Mucosa of gallbladder (tissue), 1 donor: ENCODE measurements at regions not wholly inside any gene's neighbourhood (a gene's known extent, or its start where the extent isn't known, plus 50 kb on each side); places are given as distances from the start of the nearest gene placed in this dataset.

Source experiments
- DNase-seq: peaks from one replicate; pipeline ENCODE4 v3.0.0-alpha.2; 2020; ENCODE audit warnings: low spot score
- donor health status: DM: no; HTN: no; CAD: no.

DNA sequence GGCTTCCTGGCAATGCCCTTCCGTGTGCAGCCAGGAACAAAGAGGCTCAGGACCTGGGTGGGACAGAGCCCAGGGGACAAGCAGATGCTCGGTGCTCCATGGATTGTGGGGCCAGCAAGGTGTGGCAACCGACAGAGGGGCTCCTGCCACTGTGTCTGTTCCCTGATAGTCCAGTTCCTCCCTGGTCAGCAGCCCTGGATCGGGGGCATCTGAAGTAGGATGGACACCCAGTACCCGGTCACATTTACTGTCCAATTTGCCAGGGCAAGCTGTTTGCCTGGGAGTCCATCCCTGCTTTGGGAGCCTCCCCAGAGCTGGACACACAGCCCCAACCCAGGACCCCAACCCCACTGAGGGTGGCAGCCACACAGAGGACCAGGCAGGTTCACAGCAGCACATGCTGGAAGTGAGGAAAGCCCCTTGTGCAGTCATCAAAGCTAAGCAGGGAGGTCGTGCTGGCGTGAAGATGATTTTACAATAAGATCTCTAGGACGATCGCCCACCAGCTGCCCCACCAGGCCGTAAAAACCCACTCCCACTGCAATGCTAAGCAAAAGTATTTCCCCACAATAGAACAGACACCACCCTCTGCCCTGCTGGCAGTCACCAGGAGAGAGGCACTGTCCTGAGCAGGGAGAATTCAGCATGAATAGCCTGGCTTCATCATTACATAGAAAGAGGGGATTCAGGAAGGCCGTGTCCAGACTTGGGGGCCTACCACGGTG is 141.7 kb downstream of the NDUFA10 start:
- DNase-seq = no peak

DNA sequence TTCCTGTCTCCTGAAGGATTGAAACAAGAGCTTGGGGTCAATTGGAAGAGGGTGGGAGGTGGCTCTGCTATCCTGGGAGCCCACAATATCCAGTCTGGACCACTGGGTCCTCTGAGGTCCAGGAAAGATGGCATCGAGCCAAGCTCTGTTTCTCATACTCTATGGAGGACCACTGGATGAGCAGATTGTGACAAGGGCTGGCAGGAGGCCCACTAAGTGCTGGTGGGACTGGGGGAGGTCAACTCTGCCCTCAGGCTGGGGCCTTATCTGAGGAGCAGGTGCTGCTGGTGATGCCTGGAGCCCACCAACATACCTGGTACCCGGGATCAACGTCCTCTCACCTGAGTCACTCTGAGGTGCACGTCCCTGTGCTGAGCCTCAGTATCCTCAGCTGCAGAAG is 142.4 kb downstream of the NDUFA10 start:
- no peak for DNase-seq

DNA sequence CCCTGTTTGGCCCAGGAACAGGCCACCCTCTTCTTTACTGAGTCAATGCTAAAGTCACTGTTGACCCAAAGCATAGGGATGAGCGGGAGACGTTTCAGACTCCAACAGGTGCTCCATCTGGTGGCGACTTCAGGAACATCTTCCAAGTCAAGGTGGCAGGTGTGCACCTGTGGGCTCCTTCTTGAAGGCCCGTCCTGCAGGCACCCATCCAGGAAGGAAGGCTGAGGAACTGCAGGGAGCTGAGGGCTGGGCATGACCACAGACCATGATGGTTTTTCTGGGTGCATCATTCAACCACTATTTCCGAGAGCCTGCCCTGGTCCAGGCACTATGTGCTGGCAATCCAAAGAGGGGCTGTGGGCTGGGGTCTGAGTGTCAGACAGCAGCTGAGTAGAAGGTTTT is 142.8 kb downstream of the NDUFA10 start:
- DNase-seq = peak; percentile 66

DNA sequence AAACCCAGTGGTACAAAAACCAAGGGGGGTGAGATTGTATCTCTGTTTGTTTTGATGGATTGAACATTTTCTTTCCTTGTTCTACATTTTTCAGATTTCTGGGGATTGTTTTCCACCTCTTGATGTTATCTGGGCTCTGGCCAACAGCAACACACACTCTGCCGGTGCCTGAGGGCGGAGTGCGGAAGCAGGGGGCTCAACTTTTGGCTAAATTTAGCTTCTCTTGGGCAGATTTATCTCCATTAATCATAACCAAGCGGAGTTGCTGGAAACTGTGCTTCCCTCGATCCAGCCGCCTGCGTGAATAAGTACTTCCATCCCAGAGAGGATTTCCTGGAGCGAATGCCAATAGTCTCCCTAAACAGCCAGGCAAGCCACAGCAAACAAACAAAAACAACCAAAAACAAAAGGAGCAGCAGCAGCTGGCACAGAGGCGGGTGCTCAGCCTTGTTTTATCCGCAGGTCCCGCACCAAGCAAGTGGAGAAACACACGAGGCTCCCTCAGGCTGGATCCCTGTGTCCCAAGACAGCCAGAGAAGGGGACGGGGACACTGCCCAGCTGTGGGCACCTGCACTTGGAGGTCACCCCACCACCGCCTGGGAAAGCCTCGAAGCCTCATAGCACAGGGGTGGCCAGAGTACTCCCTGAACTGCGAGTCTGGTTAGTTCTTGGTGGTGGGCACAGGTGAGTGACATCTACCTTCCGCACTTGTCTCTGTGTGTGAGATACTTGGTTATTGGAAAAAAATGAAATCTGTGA is 143.4 kb downstream of the NDUFA10 start:
- DNase-seq = no peak

DNA sequence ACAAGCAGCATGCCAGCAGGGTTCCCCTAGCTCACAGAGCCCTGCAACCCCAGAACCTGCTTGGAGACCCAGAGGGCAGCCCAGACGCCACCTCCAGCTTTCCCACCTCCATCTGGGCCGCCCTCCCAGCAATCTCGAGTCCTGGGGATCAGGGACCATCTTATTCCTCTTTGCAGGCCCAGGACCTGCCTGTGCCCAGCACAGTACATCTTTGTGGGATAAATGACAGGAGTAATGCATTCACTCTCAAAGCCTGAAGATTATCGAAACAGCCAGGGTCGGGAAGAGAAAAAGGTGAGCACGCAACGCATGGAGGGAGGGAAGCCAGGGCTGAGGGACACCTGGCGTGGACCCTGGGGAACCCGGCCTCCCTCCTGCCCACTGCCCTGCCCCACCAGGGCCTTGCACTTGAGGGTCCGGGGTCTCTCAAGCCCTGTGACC is 144.1 kb downstream of the NDUFA10 start:
- DNase-seq = no peak

DNA sequence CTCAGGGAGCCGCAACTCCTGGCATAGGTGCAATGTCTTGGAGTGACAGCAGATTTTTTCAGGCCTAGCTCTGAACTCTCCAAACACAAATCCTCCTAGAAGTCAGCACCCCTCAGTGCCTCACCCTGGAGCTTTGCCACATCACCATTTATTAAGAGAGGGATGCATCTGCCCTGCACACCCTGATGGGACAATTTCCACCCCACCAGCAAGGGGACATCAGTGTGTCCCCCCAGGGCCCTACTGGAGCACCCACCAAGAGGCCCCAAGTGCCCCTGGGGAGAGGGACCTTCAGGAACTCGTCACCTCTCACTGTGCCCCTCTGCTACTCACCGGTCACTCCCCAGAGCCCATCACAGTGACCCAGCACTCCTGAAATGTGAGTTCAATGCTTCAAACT is 144.7 kb downstream of the NDUFA10 start:
- no peak for DNase-seq

DNA sequence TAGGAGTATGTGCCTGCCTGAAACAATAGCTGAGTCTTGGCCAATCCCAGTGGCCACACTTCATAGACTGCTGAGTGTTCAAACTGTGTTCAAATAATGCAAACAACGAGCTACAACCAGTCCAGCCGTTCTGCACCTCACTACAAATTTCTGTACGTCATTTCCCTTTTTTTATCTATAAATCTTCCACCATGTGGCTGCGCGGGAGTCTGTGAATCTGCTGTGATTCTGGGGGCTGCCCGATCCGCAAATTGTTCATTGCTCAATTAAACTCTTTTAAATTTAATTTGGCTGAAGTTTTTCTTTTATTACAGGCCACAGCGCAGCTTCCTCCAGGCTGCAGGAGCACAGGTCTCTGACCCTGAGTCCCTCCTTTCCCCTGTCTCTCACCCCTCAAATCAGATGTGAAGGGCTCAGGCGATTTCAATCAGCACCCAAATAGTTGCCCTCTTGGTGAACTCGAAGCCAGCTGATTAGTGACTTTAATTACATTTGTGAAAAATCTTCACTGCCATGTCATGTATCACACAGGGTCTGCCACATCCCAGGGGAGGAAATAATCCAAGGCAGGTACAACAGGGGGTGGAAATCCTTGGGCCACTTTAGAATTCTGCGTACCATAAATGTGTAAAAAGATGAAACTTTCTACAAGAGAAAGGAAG is 145.6 kb downstream of the NDUFA10 start:
- DNase-seq = no peak

DNA sequence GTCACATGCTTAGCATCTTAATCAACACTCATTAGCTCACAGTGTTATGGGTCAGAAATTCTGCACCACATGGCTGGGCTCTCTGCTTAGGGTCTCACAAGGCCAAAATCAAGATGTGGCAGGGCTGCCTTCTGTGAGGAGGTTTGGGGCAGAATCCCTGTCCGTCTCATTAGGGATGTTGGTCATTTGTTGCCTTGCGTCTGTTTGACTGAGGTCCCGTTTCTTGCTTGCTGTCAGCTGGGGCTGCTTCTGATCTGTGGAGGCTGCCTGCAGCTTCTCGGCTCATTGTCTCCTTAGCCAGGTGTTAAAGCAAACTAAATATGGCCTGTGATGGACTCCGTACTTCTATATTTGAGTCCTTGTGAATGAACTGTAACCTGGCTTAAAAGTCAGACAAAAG is 146.5 kb downstream of the NDUFA10 start:
- DNase-seq = no peak

DNA sequence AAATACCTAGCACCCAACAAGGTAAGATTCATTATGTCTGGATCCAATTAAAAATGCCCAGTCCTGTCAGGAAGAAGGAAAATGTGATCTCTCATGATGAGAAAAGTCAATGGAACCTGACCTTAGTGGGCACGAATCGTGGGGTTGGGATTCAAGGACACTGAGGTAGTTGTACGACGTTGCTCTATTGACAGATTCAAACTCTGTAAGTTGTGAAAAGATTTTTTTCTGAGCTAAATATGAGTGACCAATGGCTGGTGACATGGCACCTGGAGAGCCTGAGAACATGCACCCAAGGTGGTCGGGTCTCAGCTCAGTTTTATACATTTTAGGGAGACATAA is 148.2 kb downstream of the NDUFA10 start:
- no peak for DNase-seq

DNA sequence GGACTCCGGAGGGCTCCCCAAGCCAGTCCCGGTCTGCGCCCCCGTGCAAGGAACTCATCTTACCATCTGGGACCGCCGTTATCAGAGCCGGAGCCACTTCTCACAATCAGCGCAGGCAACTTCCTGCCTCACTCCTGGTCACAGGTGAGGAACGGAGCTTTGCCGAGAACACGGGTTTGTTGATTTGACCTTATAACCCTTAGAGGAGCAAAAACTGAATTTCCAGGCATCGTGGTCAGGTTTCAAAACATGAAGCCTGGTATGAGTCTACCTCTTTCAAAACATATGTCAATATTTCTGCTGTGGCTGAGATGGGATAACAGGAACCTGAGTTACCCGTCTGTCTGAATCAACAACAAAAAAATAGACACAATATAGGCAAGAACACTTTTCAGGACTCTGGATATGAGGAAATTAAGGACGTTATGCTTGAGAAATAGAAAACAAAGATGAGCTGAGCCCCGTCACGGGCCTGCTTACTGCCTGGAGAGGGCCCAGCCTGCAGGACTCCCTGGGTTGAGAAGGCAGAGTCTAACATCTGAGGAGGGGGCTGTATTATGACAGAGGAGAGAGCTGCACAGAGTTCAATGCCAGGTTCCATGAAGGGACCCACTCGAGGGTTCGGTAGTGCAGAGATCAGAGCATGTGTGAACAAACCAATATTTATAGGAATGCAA is 148.7 kb downstream of the NDUFA10 start:
- no peak for DNase-seq

DNA sequence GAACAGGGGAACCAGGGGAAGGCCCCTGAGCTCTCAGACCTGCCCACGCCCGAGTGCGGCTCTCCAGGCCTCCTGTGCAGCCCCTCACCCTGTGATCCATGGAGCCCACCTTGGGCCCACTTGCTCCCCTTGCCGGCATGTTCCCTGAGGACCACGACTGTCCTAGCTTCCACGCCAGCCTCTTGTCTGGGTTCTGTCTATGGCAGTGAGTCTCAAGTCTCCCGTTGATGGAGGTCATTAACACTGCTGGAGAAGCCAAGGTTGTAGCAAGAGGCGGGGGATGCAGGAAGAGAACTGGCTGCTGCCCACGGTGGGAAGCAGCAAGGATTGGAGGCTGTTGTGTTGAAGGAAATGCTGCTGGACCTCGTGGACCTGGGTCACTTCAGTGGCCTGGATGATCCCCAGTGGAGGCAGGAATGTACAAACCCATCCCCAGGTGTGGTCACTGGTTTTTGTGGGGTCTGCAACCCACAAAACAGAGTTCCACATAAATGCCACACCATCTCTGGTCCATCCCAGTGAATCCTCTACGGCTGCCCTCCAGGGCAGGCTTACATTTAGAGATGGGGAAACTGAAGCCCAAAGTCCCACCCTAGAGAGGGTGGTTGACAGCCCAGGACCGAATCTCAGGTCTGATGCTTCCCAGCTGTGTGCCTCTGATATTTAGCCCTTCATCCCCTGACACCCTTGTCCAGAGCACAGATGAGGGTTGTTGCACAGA is 150.3 kb downstream of the NDUFA10 start:
- no peak for DNase-seq

DNA sequence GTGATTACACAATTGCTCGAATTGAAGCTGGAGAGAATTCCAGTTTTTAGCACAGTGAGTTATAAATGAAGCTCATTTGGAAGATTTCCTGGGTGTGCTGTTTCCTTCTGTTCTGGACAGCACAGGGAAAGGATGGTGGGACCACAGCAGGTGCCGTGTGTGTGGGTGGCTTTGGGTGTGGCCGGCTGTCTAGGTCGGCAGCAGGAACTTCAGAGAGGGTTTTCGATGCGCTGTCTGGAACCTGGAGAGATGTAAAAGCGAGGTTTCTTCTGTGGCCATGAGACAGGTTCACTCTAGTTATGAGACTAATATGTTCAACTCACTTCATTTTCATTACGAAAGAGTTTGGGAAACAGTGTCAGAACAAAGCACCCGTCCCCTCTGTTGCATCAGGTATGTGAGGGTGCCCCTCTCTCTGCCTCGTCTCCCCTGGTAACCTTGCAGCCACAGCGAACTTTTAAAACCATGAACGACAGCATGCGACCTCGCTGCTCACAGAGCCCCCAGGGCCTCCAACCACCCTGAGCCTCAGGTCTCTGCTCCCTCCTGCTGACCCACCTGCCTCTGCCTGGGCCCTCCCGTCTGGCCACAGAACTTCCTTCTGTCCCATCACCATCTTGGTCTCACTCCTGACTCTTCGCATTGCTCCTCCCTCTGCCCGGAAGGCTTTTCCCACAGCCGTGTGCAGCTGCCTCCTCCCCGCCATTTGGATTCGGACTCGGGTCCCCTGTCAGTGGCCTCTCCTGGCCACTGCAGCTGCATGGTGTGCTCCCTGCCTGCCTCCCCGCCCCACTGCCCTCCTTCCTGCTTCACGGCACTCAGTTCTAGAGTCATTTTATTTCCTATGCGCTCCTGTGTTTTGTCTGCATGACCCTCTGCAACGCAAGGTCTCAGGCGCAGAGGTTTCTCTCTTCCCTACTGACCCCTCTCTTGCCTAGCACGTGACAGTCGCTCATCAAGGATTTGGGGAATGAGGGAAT is 151.2 kb downstream of the NDUFA10 start:
- no peak for DNase-seq

DNA sequence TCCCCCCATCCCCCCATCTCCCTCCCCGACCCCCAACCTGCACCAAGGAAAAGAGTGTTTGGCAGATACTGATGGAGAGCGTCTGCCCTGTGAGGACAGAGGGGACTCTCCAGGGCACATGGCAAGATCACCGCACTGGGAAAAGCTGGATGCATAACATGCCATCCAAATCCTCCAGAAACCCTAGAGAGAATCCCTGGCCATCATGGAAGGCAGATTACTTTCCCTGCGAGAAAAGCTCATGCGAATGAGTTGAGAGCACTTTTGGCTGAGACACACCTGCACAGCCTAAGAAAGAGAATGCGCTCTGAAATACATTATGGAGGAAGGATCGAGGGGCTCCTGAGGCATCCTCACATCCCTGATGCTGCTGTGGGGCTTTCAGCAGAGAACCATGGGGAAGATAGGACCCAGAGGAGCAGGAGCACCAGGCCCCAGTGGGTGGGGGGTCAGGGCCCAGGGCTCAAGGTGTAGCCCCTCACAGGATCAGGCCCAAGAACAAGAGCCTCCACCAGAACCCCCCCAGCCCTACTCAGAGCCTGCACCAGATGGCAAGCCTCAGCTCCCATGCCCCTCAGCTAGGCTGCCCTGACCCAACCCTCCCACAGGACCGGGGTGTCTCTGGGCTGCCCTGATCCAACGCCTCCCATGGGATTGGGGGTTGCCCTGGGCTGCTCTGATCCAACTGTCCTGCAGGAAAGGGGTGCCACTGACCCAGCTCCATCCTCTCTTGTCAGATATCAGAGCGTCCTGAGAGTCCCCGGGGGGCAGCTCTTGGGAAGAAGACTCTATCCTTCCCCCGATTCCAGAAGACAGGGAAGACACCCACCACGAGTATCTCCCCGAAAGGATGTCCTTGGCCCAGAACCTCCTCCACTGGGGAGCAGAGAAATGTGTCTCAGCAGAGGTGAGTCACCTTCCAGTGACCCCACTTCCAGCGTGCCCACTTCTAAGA is 153.4 kb downstream of the NDUFA10 start:
- peak; percentile 5 for DNase-seq

DNA sequence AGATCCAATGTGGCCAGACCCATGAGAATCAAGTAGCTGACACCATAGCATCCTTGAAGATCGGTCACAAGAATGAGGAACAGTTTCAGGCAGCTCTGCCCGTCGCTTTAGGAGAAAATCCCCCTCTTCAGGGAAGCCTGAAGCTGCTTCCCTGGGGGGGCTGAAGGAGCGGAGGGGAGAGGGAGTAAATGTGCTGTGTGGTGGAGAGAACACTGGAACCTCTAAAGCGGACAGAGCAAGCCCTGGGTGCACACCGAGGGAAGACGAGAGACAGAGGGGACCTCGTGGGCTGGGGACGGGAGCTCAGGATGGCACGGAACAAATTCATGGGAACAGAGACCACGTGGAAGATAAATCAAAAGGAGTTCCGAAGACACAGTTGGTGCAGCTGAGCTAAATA is 154.3 kb downstream of the NDUFA10 start:
- DNase-seq = peak; percentile 7

DNA sequence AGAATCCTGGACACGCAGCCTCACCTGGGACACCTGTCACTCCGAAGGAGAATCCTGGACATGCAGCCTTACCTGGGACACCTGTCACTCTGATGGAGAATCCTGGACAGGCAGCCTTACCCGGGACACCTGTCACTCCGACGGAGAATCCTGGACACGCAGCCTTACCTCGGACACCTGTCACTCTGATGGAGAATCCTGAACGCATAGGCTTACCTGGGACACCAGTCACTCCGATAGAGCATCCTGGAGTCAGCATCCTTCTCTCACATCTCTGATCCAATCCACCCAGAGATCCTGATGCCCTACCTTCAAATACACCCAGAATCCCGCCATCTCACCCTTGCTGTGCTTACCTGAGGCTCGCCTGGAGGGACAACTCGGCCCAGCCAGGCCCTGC is 154.9 kb downstream of the NDUFA10 start:
- DNase-seq = peak; percentile 3

DNA sequence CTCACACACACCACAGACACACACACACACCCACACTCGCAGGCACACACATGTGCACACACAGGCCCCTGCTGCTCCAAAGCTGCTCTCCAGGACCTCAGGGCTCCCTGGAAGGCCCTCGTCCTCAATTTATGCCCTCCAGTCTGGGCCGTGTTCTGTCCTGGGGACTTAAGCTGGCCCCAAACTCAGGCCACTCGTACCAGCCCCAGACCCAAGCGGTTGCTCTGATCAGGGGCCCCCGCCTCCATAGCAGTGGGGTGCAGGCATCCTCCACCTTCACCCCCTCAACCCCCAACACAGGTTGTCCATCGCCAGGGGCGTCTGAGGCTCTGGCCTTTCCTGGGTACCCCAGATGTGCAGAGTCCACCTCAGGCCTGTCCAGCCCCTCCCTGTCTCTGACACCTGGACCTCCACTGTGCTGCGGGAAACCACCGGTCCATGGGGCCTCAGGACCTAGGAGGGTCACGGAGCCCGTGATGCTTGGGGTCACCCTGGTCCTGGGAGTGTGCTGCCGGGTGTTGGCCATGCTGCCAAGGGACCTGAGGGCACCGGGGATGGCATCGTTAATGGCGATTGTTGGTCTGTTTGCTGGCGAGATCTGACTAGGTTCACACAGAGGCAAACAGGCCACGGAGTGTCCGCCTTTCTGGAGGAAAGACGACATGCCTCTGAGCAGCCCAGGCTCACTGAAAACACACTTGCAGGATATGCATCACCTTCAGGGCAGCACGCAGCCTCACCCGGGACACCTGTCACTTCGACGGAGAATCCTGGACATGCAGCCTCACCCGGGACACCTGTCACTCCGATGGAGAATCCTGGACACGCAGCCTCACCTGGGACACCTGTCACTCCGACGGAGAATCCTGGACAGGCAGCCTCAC is 155.6 kb downstream of the NDUFA10 start:
- peak; percentile 9 for DNase-seq

DNA sequence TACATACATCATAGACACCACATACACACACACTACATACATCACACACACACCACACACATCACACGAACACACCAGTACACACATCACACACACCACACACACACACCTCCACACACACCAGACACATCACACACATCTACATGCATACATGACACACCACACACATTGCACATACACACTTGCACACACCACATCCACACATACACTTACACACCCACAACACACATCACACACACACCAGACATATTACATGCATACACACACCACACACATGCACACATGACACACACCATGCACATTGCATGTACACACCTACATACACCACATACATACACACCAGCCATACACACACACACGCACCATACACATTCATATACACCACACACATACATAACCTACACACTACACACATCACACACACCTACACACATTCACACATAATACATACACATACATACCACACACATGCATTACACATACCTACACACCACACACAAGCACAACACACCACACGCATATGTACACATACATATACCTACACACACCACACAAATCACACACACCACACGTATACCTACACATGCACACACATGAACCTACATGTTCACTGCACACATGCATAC is 156.5 kb downstream of the NDUFA10 start:
- no peak for DNase-seq

DNA sequence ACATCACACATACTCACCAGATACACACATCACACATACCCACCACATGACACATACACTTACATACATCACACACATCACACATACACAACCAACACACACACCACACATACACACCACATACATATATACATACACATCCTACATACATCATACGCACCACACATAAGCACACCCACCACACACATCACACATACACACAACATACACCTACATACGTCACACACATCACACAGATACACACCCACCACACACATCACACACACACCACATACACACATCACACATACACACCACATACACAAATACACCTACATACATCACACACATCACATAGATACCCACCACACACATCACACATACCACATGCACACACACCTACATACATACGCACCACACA is 158.4 kb downstream of the NDUFA10 start:
- no peak for DNase-seq
